T1000 (cell line): ENCODE measurements at regions not wholly inside any gene's neighbourhood (a gene's known extent, or its start where the extent isn't known, plus 50 kb on each side); places are given as distances from the start of the nearest gene placed in this dataset.

Source experiments
- DNase-seq: peaks from one replicate; lab custom pipeline; 2025; ENCODE audit warnings: mixed read lengths; lab: John Stamatoyannopoulos, UW

GRCh38 chr17:34825884-34826283, 135.4 kb downstream of the CCT6B start:
- DNase-seq, result no peak

GRCh38 chr17:34825102-34825501, 136.2 kb downstream of the CCT6B start:
- no peak for DNase-seq

GRCh38 chr17:34823023-34823422, 138.2 kb downstream of the CCT6B start:
- DNase-seq, result no peak

GRCh38 chr17:34822007-34822739, 139.1 kb downstream of the CCT6B start:
- DNase-seq, result no peak

GRCh38 chr17:34820922-34821321, 140.3 kb downstream of the CCT6B start:
- no peak for DNase-seq

GRCh38 chr17:34820248-34820801, 140.9 kb downstream of the CCT6B start:
- DNase-seq, result no peak

- DNase-seq, result no peak
Observed at GRCh38 chr17:34817252-34818035, 143.8 kb downstream of the CCT6B start.

GRCh38 chr17:34816848-34817247, 144.4 kb downstream of the CCT6B start:
- DNase-seq, result no peak

- no peak for DNase-seq
Observed at GRCh38 chr17:34813290-34813689, 148.0 kb downstream of the CCT6B start.

GRCh38 chr17:34811561-34811960, 149.7 kb downstream of the CCT6B start:
- no peak for DNase-seq

- no peak for DNase-seq
Observed at GRCh38 chr17:34800661-34801060, 160.6 kb downstream of the CCT6B start.

GRCh38 chr17:34799751-34800150, 161.5 kb downstream of the CCT6B start:
- DNase-seq, result no peak

GRCh38 chr17:34798581-34798980, 162.7 kb downstream of the CCT6B start:
- DNase-seq, result no peak

GRCh38 chr17:34797720-34798119, 163.5 kb downstream of the CCT6B start:
- no peak for DNase-seq

GRCh38 chr17:34793231-34793908, 167.9 kb downstream of the CCT6B start:
- DNase-seq, result no peak

- DNase-seq, result no peak
Observed at GRCh38 chr17:34788696-34789095, 172.6 kb downstream of the CCT6B start.

GRCh38 chr17:34784526-34784925, 176.7 kb downstream of the CCT6B start:
- DNase-seq, result no peak

GRCh38 chr17:34782271-34782670, 179.0 kb downstream of the CCT6B start:
- DNase-seq, result no peak

- no peak for DNase-seq
Observed at GRCh38 chr17:34781571-34782108, 179.6 kb downstream of the CCT6B start.

- DNase-seq, result no peak
Observed at GRCh38 chr17:34781071-34781470, 180.2 kb downstream of the CCT6B start.

- DNase-seq, result no peak
Observed at GRCh38 chr17:34780438-34780837, 180.8 kb downstream of the CCT6B start.
